Epithelial cell of prostate (primary cell): ENCODE measurements at regions not wholly inside any gene's neighbourhood (a gene's known extent, or its start where the extent isn't known, plus 50 kb on each side); places are given as distances from the start of the nearest gene placed in this dataset.
"Not testable (repeated sequence)": the region's sequence is repeated elsewhere in the genome, so short reads cannot be mapped to it uniquely, and the experiment has no call there.

Experiments
- DNase-seq: peaks from one replicate; pipeline ENCODE4 v3.0.0-alpha.2; 2011; ENCODE audit warnings: low read depth, low spot score
- H3K27ac ChIP-seq: fragments of 450-650 bp; 2 replicates; pipeline ENCODE4 v1.5.1; 2017; ENCODE audit warnings: mild to moderate bottlenecking

DNA sequence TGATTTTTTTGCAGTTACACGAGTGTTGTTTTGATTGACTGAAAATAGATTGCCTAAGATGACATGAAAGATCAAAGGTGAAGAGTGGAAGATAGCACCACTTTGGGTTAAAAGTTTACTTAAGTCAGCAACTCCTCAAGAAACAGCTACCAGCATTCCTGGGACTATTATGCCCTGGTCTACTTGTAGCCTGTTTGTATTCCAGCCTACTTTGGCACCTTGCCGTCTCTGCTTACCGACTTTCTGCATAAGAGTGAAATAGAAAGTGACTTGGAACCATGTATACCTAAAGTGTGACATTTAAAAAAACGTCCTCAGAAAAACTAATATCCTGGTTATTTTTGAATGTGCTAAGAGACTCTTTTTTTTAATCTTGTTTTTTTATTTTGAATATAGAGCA is 631.5 kb upstream of the PTBP2 start:
- no peak overlapping the region for H3K27ac ChIP-seq
- DNase-seq: no peak

DNA sequence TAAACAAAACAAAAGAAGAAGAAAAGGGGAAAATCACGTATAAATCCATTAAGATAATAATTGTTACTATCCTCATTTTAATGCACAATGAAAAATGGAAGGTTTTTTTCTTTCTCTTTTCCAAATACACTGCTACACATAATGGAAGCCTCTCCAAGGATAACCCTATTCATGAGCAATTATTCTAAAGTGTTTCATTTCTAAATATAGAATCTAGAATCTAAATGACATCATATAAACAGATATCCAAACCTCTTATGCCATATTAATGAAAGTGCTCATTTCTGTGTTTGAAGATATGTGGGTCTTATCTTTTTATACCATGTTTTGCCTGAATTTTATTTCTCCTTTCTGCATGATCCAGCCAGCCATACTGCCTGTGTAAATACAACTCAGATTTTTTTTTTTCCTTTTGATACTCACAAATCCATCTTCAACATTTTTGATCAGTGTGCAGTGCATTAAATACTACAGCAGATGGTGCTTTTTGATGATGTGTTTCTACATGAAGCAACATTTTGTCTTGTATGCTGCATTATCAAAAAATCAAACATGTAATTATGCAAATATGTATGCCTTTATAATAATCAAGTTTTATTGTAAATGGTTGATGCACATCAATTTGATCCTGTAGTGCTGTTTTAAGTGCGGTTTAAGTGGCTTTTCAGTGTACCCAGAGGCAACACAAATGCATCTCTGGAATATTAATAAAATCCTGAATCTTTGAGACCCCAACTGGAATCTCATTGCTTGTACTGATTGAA is 625.6 kb upstream of the PTBP2 start:
- DNase-seq: no peak
- H3K27ac ChIP-seq: no peak overlapping the region

DNA sequence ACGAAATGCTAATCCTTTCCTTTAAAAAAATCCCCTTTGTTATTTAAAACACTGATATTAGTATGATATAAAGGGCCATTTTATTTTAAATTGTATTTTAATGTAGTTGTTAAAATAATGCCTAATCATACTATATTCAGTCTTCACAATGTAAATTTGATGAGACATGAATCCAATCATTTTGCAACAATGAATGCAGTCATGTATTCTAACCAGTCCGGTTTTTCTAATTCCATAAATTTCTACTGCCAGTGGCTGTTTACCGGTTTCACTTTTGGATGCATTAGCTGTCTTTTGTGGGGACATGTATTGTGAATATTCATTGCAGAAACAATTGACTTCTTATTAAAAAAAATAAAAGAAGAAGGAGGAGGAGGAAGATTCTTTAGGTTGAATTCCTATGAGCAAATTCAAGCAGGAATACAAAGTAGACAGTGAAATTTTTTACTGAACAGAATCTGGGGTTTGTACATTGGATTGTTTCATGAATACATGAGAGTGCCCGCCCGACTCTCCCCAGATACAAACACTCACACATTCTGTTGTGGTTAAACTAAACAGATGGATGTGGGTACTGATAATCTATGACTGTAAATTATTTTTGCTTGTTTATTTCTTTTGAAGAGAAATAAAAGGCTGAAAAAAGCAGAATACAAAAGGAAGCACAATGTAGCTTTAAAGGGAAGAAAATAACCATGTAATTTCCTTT is 624.8 kb upstream of the PTBP2 start:
- no peak overlapping the region for H3K27ac ChIP-seq
- no peak for DNase-seq

DNA sequence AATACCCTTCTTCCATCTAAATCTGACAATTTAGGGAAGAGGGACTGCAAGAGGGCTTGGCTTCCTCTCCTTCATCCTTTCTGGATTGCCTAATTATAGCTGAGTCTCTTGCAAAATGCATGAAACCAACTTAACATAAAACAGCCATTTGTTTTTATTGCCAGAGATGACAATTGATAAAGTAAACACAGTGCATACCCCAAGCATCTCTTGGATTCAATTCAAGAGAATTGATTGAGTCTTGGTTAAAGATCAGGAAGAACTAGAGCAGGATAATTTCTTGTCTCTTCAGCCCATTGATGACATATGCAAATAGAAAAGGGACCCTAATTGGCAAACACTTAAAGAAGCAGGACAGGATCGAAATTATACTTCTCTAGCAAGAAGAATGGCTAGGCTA is 617.1 kb upstream of the PTBP2 start:
- DNase-seq: no peak
- no peak overlapping the region for H3K27ac ChIP-seq

DNA sequence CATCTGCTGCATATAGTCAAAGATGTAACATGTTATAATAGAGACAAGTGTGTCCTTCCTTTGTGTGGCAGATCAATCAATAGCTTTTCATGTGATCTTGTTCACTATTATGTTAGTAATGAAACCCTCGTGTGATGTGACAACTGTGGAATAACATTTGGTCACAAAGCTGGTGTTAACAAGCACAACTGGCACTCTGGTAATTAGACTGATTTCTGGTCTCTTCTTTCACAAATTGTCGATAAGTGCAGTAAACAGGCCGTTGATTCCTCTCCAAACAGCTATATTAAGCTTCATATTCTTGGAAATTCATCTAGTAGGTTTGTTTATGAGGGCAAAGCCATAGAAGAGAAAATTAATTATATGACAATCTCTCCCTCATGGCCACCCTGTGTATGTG is 616.7 kb upstream of the PTBP2 start:
- H3K27ac ChIP-seq: no peak overlapping the region
- no peak for DNase-seq

DNA sequence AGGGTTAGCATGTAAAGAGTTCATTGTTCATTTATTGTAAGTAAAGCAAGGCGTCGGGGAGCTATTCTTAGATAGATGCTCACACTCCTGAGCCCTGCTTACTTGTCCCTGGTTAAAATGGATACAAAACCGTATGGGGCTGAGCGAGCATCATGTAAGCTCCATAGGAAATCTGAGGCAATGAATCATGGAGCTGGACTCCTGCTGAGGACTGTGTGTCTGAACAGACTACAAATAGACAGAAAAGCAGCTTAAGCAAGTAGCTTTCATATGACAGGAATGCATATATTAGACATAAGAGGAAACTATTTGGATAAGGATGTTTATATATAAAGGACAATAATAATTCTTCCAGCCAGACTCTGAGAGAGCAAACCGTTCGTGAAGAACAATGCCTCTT is 604.9 kb upstream of the PTBP2 start:
- DNase-seq: no peak
- H3K27ac ChIP-seq: no peak overlapping the region

DNA sequence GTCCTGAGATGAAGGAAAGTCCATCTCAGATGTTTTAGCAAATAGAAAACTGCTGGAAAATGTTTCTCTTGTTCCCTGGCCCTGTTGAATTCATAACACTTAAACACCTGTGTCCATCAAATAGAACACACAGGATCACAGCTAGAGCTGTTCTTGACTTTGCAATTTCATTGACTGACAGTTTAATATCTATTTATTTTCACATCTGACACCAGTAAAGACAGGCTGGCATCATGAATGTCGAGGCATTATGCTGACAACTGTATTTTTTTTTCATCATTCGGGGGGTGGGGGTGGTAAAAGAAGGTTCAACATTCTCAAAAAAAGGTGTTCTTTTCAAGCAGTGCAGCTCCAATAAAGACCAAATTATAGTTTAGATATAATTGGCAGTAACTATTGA is 591.2 kb upstream of the PTBP2 start:
- H3K27ac ChIP-seq: no peak overlapping the region
- no peak for DNase-seq

DNA sequence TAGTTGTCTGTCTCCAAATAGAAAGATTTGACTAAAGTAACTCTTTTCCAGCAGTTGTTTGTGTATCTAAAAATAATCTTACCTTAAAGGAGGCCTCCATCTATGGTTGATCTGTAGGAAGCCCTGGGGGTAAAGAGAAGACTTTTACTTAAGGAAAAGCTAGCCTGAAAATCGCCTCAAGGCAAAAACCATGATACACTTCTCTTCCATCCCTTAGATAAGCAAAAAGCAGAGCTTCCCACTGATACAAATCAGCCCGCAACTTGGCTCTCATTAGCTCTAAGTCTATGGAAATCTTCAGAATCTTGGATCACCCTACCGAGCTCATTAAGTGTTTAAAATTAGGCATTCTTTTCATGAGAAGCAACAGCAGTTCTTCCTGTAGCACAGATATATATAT is 576.9 kb upstream of the PTBP2 start:
- DNase-seq: no peak
- H3K27ac ChIP-seq: no peak overlapping the region

DNA sequence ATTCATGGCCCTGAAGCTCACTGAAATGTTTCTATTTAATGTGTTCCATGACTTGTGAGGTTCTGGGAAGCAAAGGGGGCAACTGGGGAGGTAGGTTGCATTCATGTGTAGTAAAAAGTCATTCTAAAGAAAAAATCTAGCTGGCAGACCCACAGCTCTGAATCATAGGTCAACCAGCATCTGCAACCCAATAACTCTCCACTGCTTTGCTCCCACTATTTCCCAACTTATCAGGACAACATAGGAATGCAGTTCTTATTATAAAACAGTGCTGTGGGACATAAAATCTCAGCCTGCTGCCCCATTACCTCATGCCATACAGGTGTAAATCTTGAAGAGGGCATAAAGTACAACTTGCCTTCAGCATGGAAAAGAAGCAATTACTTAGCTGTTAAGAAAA is 576.1 kb upstream of the PTBP2 start:
- no peak for DNase-seq
- H3K27ac ChIP-seq: no peak overlapping the region

DNA sequence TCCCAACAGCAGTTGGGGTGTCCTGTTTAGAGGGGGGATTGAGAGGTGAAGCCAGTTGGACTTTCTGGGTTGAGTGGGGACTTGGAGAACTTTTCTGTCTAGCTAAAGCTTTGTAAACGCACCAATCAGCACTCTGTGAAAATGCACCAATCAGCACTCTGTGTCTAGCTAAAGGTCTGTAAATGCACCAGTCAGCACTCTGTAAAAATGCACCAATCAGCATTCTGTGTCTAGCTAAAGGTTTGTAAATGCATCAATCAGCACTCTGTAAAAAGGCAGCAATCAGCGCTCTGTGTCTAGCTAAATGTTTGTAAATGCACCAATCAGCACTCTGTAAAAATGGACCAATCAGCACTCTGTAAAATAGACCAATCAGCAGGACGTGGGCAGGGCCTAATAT is 568.6 kb upstream of the PTBP2 start:
- H3K27ac ChIP-seq, DNase-seq: not testable (repeated sequence)

DNA sequence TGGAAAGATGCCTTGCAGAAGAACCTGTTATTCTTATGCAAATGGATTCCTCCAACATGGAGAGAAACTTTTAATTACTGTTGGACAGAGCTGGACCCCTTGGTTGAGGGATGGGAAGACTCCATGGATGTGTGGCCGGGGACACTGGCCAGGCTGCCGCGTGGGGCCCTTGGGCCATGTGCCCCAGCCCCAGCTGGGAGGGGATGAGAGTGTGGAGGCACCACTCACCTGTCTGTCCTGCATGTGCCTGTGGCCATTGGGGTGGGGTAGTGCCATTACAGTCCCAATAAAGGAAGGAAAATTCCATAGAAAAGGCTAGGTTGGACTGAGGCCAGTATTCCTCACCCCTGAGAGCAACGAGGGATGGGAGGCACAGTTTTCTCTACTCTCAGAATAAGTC is 564.5 kb upstream of the PTBP2 start:
- no peak for DNase-seq
- H3K27ac ChIP-seq: no peak overlapping the region

DNA sequence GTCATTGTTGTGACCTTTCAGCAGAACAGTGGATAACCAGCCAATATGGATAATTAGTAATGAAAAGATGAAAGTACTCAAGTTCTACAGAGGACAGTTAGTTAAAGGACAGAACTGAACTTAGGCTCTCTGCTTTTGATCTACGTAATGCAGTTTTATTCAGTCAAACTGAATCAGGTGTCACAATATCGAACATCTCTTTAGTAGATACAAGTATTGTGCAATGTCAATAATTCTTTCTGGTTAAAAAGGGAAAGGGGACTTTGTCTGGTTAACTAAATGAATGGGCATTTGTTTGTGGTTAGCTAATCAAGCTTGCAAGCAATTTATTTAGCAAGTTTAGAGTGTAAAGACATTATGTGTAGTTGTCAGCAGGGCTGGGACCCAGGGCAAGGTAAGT is 562.2 kb upstream of the PTBP2 start:
- H3K27ac ChIP-seq: no peak overlapping the region
- DNase-seq: no peak

DNA sequence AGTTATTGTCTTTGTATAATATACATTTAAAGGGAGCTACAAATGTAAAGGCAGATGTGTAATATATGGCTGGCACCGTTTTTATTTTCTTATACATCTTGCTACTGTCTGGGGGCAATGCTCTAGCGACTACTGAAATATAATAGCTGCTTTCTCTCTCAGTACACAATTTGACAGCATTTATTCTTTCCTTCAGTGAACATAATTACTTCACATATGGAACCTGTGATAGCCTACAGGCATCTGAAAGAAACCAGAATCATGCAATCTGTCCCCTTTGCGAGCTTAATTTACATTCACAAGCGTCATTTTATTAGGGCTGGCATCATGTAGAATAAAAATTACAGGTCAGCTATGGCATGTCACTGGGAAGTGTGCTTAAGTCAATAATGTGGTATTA is 557.5 kb upstream of the PTBP2 start:
- H3K27ac ChIP-seq: no peak overlapping the region
- no peak for DNase-seq

DNA sequence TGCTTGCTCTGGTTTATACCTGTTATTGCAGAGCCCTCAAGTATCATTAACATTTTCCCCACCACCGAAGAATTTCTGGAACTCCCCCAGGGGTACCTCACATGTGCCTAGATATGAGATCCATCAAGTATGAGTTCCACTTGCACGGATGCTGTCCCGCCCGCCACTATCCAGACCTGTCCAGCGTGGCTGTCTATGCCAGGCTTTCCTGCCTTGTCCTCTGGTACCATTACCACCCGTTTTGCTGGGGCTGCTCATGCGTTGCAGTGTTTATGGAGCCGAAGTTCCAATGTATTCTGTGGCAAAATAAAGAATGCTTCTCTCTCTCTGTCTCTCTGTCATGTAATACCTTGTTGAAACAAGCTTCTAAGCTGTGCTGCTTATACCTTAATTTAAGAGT is 543.5 kb upstream of the PTBP2 start:
- DNase-seq: no peak
- no peak overlapping the region for H3K27ac ChIP-seq

DNA sequence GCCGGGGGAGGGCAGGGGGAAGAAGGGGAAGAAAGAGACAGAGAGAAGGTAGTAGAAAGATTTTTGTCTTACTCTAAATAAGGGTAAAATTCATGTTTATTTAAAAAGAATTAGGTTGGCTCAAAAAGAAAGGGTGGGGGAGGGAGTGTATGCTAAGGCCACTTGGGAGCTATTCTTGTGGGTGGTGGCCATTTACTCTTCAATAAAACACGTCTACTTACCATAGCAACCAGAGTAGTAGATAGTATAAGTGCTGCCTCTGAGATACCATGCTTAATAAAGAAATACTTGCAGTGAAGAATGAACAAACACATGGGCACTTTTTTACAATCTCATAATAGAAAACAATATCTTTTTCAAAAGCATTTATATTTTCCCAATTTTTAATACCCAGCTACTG is 538.1 kb upstream of the PTBP2 start:
- no peak for DNase-seq
- no peak overlapping the region for H3K27ac ChIP-seq

DNA sequence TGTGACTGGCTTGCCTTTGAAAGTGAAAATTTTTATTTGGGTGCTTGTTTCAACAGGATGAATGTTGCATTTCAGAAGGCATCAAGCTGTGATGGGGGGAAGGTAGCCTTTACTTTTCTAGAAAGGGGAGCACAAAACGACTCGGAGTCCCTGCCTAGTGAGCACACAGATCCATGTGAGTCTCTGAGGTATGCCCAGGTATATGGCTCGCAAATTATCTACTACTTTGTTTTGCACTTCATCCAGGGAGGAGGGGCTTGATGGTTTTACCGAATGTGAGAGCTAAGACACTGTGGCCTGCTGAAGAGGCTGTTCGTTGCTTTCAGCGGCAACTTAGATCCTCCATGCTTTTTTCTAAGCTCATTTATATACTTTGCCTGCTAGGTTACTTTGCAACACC is 537.7 kb upstream of the PTBP2 start:
- H3K27ac ChIP-seq: no peak overlapping the region
- no peak for DNase-seq

DNA sequence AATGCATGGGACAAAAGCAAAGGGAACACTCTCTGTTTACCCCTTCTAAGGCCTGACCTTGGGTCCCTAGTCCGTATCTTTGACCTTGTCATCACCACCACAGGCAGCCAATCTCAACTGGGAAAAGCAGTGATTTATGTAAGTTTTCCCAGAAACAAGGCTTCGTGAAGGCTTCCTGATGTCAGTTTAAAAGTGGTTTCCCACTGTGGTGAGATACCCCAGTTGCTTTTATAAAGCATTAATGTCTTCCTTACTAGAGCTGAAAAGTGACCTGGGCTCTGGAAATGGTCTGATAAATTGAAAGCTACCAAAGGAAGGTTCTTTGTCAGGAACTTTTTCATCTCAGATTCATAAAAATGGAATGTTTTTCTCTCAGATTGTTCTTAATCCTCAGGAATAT is 536.4 kb upstream of the PTBP2 start:
- no peak for DNase-seq
- H3K27ac ChIP-seq: no peak overlapping the region

DNA sequence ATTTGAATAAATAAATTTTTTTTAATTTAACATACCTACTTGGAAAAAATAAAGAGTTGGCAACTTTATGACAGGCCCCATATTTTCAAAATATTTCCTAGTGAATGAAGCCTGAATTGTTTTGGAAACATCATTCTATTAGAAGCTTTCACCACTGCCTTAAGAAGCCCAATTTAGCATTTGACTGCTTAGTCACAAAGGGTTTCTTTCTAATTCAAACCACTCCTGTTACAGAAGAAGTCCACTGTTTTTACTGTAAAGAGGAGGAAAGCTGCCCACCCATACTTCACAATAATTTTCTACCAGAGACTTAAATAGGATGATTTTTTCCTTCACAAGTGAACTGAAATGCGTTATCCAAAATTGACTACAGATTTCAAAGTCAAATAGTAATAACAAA is 534.6 kb upstream of the PTBP2 start:
- H3K27ac ChIP-seq: no peak overlapping the region
- DNase-seq: no peak

DNA sequence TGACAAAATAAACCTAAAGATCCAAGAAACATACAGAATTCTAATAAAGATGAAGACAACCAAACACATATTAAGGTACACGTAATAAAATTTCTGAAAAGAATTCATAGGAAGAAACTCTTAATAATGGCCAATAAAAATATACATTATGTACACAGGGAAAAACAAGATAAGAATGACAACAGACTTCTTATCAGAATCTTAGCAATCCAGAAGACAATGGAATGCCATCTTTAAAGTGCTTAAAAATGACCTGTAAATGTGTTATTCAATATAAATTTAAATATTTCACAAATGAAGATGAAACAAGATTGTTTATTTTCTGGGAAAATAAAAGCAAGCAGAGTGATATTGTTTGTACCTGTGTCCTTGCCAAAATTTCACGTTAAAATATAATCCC is 530.4 kb upstream of the PTBP2 start:
- no peak overlapping the region for H3K27ac ChIP-seq
- DNase-seq: no peak

DNA sequence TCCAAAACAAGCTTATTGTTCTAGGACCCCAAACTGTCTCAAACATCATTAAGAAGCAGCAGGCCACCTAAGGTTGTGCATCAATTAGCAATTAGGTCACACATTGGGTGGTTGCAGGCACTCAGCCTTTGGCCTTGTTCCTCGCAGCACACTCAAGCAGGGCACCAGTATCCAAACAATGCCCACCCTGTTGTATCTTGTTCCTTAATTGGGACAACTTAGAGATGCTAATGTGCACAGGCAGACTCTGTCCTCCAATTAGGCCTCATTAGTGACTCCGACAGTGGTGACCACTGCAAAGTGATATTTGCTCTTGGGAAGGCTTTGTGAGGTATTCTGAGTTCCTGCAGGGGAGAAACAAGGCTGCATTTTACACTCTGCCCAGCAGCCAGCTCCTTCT is 515.1 kb upstream of the PTBP2 start:
- H3K27ac ChIP-seq: no peak overlapping the region
- no peak for DNase-seq

DNA sequence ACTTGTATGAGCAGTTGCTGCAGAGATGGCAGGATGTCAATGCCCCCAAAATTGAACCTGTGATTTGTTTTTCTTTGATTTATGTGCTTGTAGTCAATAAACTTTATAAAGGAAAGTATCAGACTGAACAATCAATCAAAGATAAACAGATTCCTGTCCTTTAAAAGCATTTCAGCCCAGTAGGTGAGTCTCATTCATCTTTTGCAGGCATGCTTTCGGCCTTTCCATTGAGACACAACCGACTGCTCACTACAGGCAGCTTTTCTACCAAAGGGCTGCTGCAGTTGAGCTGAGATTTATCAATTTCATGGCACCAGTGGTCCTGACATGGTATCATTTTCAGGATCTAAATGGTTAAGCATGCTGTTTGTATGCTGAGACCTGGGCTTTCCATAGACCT is 513.6 kb upstream of the PTBP2 start:
- DNase-seq: no peak

DNA sequence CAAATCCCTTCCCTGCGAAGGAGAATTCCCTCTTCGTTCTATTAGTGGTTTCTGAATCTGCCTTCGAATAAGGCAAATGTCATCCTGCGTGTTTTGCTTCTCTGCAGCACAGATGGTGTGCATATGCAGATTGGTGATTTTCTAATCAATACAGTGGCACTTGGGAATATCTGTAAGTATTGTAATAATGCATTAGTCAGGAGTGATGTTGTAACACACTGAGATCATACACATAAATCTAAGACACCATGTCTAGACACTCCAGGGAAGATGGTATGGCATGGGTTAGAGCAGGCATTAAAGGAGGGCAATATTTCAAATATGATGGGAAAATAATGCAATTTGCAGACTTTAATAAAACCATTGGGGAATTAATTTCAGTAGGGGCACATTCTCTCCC is 513.2 kb upstream of the PTBP2 start:
- DNase-seq: no peak
- H3K27ac ChIP-seq: no peak overlapping the region

More for the DNA sequence above, 513.6 kb upstream of the PTBP2 start:
- H3K27ac ChIP-seq: no peak overlapping the region
